Stimulated activated CD4-positive, alpha-beta T cell treated with anti-CD3 and anti-CD28 coated beads, Interleukin-1b, Interleukin-23, amount 100 ng/mL, for 48 hours (primary cell): ENCODE measurements at regions not wholly inside any gene's neighbourhood (a gene's known extent, or its start where the extent isn't known, plus 50 kb on each side); places are given as distances from the start of the nearest gene placed in this dataset.

Experiments
- DNase-seq: peaks from one replicate; pipeline ENCODE4 v3.0.0-alpha.2; 2020

- no peak for DNase-seq
Measured at GRCh38 chr6:44533421-44533820, 145.9 kb downstream of the CDC5L start.

GRCh38 chr6:44534291-44534690 is 146.8 kb downstream of the CDC5L start:
- DNase-seq = no peak

GRCh38 chr6:44535446-44535845 is 147.9 kb downstream of the CDC5L start:
- no peak for DNase-seq

DNA sequence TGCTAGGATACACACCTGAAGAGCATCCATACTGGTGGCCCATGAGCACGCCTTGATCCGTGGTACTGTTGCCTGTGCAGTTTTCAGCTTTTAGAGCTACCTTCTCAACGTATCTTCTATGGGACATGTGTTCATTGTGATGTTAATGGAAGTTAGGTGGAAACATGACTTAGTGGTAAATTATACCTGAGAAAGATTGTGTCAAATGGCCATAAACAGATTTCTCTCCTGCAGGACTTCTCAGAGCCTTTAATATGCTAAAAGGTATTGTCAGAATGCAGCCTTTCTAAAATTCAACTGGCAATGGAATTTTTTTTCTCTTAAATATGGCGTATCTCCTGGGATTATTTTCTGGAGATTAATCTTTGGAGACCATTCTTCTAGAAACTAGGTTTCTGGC is 148.5 kb downstream of the CDC5L start:
- DNase-seq = no peak

- DNase-seq = no peak
Measured at GRCh38 chr6:44537306-44538049, 150.0 kb downstream of the CDC5L start.

DNA sequence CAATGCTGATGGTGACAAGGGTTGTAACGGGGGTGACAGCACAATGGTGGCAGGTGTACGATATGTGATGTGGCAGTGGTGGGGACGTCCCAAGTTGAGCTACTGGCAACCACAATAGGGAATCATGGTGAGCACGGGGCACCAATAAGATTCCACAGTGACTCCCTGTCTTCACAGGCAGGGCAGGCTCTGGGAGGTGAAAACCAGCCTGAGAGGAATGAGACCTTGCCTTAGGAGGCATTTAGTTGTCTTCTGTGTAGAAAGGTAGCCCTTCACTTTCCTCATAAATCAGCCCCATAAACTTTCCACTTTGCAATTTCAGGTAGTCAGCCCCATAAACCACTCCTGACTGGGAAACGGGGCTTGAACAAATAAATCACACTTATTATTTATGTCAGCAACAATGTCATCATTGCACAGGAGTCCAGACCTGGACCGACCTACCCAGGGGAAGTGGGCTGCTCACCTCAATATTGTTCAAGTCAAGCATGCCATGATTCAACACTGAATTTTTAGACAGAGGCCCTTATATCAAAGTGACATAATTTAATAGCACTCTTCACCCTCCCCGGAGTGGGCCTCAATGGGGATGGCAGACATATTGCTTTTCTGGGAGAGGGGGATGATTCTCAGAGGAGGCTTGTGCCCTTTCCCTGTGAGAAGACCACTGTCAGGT is 150.8 kb downstream of the CDC5L start:
- no peak for DNase-seq

DNA sequence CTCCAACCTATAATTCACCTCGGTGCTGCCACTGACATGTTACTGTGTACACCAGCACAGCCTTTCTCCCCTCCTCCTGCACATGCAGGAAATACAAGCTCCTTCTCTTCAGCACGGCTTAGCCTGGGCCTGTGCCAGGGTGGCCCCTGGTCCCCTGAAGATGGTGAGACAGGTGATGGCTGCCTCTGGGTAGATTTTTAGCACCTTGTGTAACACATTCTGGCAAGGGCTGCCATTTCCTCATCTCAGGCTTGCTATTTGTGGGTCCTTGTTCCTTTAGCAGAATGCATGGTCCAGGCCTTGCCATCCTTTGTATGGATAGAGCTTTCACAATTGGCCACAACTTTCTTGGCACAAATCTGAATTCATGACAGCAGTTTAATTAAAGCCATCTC is 151.3 kb downstream of the CDC5L start:
- DNase-seq = no peak

DNA sequence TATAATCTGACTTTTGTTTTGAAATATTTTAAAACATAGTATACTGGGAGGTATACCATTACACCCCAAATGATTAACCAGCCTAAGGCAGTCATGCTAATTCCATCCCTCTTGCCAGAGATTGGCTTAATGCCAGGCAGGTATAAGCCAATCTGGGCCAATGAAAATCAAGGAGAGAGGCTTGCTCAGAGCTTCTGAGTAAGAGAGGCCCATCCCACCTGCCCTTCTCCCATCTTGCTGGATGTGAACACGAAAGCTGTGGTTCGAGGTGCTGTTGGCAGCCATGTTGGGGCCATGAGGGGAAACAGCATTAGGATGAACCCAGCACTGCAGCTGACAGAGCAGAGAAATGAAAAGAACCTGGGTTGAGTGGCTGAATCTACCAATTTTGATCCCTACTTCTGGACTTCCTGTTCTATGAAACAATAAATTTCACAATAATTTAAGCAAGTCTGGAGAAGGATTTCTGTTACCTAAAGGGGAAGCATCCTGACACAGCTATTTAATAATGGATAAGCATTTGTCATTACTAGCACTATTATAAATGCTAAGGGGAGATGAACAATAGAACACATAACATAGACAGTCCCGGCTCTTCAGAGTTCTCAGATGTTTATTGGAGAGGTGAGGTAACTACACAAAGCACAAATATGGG is 152.3 kb downstream of the CDC5L start:
- DNase-seq = no peak

GRCh38 chr6:44540881-44541280 is 153.4 kb downstream of the CDC5L start:
- DNase-seq = no peak

DNA sequence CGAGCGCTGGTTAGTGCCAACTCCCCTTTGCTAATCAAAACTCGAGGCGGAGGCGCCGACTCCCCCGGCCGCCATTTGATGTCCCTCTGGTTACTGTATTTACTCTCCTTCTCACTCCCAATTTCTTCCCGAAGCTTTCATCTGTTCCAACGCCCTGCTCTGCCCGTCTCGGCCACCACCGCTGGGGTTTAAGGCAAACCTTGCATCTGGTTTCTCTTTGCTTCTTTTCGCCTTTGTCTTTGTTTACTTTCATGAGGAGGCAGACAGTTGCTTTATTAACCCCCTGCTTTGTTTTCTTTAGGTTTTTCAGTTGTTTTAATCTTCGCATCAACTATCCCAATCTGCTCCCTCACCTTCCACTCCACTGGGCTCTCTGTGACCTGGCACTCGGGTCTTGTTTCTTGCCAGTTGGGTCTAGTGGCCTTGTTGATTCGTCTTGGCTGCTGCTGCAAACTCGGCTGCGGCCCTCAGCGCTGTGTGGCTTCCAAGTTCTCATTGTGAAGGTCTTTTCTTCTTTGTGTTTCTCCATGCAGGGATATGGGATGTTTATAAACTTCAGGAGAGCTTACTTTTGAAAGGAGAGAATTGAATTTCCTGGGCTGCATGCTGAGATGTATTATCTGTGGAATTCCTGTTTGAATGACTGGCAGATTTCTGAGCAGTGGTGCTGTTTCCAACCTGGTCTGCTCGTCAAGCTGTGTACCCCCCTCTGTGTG is 155.1 kb downstream of the CDC5L start:
- DNase-seq = no peak

- DNase-seq = no peak
Measured at GRCh38 chr6:44543664-44544063, 156.2 kb downstream of the CDC5L start.

DNA sequence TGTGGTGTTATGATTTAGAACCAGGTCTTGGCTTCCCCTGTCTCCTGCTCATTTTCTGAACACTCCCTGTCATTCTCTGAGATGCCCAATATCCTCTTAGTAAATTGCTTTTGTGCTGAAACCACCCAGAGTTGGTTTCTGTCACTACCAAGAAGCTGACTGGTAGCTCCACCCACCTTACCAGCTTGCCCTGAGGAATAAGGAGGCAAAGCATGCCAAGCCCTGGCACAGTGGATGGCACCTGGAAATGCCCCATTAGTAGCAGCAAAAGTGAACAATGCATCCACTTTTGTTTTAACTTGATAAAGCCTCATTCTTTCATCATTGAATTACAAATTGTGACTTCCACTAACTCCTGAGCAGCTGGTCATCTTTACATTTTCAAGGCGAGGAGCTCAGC is 157.7 kb downstream of the CDC5L start:
- no peak for DNase-seq

GRCh38 chr6:44548319-44548718 is 160.8 kb downstream of the CDC5L start:
- DNase-seq = no peak

DNA sequence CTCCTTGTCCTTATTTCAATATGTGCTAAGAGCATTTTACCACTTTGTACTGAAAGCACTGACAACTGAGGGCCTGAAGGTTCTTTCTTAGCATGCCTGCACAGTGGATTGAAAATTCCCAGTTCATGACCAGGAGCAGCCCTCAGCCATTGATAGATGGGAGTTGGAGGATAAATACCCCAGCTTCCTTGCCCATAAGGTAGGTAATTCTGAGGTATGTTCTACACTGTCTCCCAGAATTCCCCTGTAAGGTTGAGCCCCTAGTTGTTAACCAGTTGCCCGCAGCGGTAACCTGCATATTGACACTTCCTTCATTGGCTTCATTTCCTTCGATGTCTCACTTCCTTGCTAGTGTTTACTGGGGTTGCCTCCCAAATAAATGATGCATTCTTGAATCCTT is 162.0 kb downstream of the CDC5L start:
- no peak for DNase-seq

DNA sequence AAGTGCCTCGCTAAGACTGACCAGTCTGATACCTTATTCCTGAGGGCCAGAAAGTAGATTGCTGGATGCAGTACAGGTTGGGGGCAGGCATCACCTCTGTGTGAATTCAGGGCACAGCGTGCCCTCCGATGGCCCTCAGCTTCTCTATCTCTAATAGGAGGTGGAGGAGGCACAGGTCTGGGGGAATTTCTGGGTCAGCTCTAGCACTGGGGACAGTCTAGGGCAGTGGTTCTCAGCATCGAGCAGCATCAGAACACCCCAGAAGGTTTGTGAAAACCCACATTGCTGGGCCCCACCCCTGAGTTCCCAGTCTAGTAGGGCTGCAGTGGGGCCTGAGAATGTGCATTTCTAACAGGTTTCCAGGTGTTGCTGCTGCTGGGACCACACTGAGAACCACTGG is 166.7 kb downstream of the CDC5L start:
- DNase-seq = no peak

DNA sequence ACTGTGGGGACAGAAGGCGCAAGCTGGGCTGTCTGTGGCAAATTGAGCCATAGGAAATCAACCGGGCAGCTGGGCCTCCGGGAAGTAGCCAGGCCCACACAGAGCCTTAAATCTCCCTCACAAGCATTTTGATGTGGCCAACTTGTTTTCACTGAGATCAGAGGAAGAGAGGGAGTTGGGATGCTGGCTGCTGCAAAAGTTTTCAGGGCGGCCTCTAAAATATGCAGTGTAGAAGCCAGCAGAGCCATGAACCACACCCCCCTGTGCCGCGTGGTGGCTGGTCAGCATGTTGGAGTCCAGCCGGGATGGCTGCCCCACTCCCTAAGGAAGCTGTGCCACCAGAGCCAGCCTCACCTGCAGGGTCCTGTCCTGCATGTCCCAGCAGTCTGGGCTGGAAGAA is 167.4 kb downstream of the CDC5L start:
- DNase-seq = no peak

DNA sequence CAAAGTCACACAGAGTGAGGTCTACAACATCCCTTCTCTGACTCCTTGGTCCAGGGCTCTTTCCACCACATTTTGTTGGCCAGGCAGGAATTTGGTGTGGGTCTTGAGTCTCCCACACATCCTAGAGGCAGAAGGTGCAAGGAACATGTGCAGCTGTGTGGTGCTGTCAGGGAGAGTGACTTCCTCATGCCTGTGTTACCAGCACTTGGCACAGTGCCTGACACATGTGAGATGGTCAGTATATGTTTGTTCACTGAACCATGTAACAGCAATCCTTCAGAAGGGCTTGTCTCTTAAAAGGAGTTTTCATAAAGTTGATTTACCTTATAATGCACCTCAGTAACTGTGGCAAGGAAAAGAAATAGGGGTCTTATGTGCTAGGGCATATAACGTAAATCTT is 168.5 kb downstream of the CDC5L start:
- no peak for DNase-seq

- DNase-seq = no peak
Measured at GRCh38 chr6:44558024-44558831, 170.7 kb downstream of the CDC5L start.

GRCh38 chr6:44558832-44559251 is 171.3 kb downstream of the CDC5L start:
- no peak for DNase-seq

- no peak for DNase-seq
Measured at GRCh38 chr6:44559486-44560270, 172.2 kb downstream of the CDC5L start.

- no peak for DNase-seq
Measured at GRCh38 chr6:44560458-44561059, 173.1 kb downstream of the CDC5L start.
